Adrenal gland (tissue), 5 donors: ENCODE measurements at regions not wholly inside any gene's neighbourhood (a gene's known extent, or its start where the extent isn't known, plus 50 kb on each side); places are given as distances from the start of the nearest gene placed in this dataset.
"Not testable (repeated sequence)": the region's sequence is repeated elsewhere in the genome, so short reads cannot be mapped to it uniquely, and the experiment has no call there.

Experiments
- CTCF ChIP-seq, 6 experiments: fragments of 450-650 bp in 4 of 6; fragments of 200-600 bp in 2 of 6; sonication (generic) in 1 of 6; IDR thresholded peaks; 1 replicate in 5 of 6; 2 replicates in 1 of 6; pipeline versions ENCODE4 v1.5.1 to v1.8.0; 2016 to 2021; ENCODE audit warnings: antibody characterized with exemption in 6 of 6, mild to moderate bottlenecking in 2 of 6, moderate library complexity in 1 of 6
- POLR2A ChIP-seq, 2 donors: fragments of 450-650 bp; IDR thresholded peaks; one replicate each; pipeline ENCODE4 v1.6.1; 2017; ENCODE audit warnings: antibody characterized with exemption in 2 of 2, mild to moderate bottlenecking in 2 of 2, moderate library complexity in 1 of 2
- donor health status: DM: no; HTN: no; CAD: no.

GRCh38 chr19:20465922-20466637 is 99.5 kb downstream of the ZNF737 start:
- TF ChIP-seq POLR2A, CTCF (IDR thresholded peaks at IDR 0.05): not testable (repeated sequence)
